ENCODE measurements at regions not wholly inside any gene's neighbourhood (a gene's known extent, or its start where the extent isn't known, plus 50 kb on each side); places are given as distances from the start of the nearest gene placed in this dataset.
A peak's percentile ranks its signal among the peaks of the same experiment; 100 is the strongest.

DNA sequence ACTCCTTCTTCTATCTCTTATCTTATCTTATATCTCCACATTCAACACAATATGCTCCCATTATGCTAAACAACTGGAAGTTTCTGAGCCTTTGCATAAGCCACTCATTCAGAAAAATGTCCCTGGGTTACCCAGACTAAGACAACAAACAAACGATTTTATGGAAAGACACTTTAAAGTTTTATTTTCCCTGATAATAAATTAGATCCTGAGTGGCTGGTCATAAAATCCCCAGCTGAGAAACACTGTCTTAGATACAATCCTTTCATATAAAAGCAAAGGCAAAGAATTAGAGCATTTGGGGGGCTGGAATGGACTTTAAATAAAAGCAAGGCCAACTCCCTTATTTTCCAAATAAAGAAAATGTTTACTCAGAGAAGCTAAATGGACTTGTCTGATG, 322.3 kb downstream of the GBE1 start:
- DNase-seq = no peak

GRCh38 chr3:81437683-81438082, 323.8 kb downstream of the GBE1 start:
- no peak for DNase-seq

- DNase-seq = no peak
Measured at GRCh38 chr3:81436182-81436581, 325.3 kb downstream of the GBE1 start.

GRCh38 chr3:81435050-81435449, 326.4 kb downstream of the GBE1 start:
- peak; percentile 4 for DNase-seq

DNA sequence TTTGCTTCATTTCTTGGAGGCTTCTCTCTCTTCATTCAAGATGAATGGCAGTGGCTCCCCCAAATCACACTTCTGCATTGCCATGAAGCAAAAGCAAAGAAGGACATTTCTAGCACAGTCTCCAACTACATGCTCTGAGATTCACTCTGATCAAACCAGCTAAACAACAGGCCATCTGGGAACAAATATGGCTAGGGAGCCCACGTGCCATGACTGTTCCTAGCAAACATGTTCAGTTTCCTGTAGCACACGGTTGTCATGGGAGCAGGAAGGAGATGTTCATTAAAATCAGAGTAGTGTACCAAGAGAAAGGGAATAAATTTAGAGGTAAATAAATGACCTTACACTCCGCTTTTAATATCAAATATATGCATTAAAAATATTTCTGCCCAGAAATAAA, 327.3 kb downstream of the GBE1 start:
- no peak for DNase-seq

DNA sequence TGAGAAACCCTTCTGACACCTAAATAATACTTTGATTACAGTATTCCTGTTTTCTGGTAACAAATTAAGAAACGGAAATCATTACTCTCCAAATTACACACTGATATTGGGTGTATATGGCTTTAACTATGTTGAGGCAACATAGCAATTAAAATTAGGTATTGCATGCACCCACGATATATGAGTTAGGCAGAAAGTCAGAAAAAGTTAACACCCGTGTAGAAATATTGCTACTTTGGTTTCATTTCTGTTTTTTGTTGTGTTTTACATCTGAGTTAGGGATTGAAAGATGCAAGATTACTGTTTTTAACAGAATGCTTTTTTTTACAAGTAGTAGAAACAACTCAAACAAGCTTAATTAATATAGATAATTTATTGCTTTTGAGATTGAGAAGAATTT, 327.8 kb downstream of the GBE1 start:
- DNase-seq = no peak

DNA sequence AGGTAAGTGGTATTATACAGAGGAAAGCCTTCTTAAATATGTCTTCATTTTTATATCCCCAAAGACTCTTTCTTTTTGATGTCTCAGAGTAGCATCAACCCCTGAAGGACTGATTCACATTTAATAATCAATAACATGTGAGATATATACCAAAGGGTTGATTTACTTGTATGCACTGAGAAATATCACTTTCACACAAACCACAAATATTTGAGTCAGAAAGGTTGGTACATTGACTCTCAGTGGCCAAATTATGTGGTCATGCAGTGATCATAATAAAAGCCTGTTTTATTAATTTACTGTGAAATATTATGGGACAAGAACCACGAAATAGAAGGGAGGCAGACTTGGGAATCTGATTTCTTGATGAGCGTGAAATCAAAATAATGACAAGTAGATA, 329.0 kb downstream of the GBE1 start:
- DNase-seq = peak; percentile 6

GRCh38 chr3:81426826-81427577, 334.4 kb downstream of the GBE1 start:
- DNase-seq = no peak

GRCh38 chr3:81425198-81425868, 336.1 kb downstream of the GBE1 start:
- DNase-seq = peak; percentile 54

GRCh38 chr3:81419228-81419627, 342.2 kb downstream of the GBE1 start:
- peak; percentile 36 for DNase-seq

DNA sequence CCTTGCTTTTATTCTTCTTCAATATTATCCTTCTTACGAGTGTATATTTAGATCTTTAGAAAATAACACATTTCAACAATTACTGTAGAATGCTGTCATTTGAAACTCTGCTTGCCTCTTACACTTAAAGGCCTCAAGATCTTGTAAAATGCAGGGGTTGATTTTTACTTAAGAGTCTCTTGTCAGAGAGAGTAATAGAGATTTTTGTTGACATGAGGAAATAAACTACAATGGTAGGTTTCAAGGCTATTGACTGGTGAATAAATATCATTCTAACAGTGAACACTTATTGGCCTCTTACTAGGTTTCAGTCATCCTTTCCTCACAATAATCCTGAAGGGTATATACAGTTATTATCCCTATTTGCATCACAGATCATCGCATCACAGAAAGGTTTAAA, 344.6 kb downstream of the GBE1 start:
- no peak for DNase-seq

GRCh38 chr3:81406318-81406717, 355.1 kb downstream of the GBE1 start:
- DNase-seq = no peak

DNA sequence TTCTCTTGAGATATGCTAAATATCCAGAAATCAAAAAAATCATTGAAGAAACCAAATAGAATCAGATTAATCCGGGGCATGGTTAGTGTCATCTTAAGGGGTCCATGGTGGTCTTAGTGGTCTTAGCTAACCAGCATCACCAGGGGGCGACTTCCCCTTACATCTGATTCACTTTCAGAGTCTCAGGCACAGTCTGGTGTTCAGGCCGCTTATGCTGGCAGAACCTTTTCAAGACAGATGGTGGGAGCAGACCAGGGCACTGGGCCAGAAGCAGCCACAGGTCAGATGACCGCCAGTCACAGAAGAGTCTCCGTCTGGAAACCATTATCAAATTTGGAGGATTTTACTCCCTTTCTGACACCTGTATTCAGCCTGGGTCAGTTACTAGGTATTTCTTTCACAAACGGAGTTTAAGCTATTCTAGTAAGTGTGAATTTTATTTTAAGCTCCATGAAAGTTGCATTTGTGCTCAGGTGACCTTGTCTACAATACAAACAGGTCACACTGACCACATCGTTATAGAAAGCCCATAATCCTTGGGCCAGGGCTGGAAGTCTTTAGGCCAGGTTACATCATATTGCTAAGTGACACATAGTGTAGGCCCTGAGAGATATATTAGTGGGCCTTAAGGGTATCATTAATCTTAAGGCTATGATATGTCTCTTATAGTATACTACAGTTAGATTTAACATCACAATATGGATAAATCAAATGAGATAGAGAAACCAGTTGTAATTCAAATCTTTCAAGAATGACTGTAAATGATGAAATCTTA, 365.5 kb downstream of the GBE1 start:
- no peak for DNase-seq

DNA sequence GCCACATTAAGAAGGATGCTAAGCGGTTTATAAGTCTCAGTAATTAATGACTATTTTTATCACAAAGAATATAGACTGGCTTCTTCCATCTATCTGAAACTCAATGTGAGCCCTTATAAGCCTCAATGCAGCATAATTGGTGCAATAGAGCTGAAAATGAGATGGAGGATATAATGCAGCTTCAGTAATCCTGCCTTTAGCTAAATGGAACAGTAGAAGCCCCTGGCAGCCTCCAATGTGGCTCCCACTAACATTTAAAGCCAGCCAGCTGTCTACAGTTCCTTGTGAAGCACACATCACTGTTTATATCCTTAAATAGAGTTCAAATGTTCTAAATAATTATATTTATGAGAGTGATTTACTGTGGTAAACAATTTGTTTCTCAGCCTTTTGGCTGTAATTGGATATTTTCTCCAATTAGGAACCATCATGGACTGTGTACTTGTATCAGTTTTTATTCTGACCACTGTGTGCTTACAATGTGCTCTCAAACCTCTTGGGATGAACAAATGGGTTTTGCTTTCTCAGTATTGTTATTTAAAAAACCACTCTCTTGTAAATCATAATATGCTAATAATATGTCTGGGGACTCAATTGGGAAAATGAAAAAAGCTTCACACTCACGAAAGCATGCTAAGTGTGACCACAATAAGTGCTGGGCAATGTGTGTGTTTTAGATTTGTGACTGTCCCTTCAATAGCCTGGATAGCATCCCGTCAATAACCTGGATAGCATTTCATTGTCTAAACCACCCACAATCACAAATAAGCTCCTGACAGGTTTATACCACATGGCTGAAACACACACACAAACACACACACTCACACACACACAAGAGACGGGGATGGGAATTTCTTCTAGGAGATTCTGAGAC, 366.6 kb downstream of the GBE1 start:
- no peak for DNase-seq

DNA sequence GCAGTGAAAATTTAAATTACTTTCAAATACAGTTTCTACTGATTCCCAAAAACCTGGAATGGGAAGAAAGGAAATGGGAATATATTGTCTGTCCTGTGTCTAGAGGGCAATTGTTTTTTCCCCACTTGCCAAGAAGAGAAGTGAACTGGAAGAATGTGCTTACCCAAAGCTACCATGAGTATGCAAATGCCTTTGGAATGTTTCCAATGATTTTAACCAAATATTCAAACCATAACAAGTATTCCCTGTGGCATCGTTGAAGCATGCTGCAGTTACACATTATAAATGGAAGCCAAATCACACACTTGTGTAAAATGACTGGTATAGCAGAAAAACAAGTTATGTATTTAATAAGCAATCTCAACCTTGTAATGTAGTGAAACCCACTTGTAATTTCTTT, 368.2 kb downstream of the GBE1 start:
- DNase-seq = peak; percentile 15

DNA sequence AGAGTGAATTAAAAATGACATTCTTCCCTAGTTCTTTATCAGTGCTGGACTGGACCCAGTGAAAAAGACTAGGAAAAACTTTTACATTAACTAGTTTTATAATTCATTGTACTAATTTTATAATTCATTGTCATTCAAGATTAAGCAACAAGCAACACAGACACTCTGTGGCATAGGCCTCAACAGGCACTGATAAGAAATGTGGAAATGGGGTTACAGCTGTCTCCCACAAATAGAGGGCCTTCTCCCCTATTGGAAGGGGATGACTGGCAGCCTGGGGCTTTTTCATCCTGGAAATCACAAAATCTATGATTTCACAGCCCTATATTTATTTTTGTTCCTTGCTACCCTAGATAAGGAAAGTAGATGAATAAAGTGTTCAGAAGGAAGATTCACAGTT, 370.6 kb downstream of the GBE1 start:
- no peak for DNase-seq

DNA sequence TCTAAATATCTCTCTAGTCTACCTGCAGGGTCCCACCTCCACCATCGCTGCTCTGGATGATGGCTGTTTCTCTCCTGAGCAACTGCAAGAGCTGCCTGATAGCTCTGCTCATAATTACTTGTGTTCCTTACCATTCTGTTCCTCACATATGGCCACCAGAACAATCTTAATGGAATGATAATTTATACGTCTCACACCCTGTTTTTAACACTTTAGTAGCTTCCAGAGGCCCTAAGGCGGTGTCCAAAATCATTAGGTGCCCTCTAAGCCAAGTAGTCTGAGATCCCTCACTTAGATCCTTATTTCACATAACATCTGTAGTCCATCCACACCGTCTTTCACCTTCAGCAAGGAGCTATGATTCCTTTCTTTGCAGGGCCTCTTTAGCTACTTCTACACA, 373.3 kb downstream of the GBE1 start:
- no peak for DNase-seq

DNA sequence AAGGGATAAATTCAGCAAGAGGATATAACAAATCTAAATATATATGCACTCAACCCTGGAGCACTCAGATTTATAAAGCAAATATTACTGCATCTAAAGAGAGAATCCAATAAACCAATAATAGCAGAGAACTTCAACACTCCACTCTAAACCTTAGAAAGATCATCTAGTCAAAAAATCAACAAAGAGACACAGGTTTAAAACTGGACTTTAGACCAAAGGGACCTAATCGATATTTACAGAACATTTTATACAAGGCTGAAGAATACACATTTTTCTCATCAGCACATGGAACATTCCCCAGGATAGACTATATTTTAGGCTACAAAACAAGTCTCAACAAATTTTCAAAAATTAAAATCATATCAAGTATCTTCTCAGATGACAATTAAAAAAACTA, 379.0 kb downstream of the GBE1 start:
- no peak for DNase-seq

- no peak for DNase-seq
Measured at GRCh38 chr3:81380234-81380633, 381.2 kb downstream of the GBE1 start.

- DNase-seq = no peak
Measured at GRCh38 chr3:81378552-81379293, 382.7 kb downstream of the GBE1 start.

GRCh38 chr3:81375921-81376320, 385.5 kb downstream of the GBE1 start:
- DNase-seq = no peak

- DNase-seq = no peak
Measured at GRCh38 chr3:81364411-81364810, 397.0 kb downstream of the GBE1 start.
